Panc1 (cell line): ENCODE measurements at regions not wholly inside any gene's neighbourhood (a gene's known extent, or its start where the extent isn't known, plus 50 kb on each side); places are given as distances from the start of the nearest gene placed in this dataset.

Source experiments
- ATAC-seq: fragments of 200-7000 bp; cut with Tn5 transposase; 2 replicates; pipeline ENCODE4 v1.9.1; 2020; ENCODE audit warnings: mild to moderate bottlenecking, moderate library complexity
- BruUV-seq: library from RNA; stranded (reverse); fragments of 400-500 nt; replicated peaks from 2 replicates; lab custom pipeline; 2021; lab: Mats Ljungman, UMichigan
- CTCF ChIA-PET: fragments of 300-600 bp; sonication (Branson Sonifier 250); formaldehyde crosslinking; loops from one replicate; lab custom pipeline; 2022; ENCODE audit warnings: antibody characterized with exemption; lab: Charles Lee
- POLR2A ChIA-PET: fragments of 300-600 bp; sonication (Branson Sonifier 250); formaldehyde crosslinking; loops from one replicate; lab custom pipeline; 2022; ENCODE audit warnings: antibody characterized with exemption; lab: Charles Lee
- DNase-seq: peaks from one replicate; pipeline ENCODE4 v3.0.0-alpha.2; 2010; ENCODE audit warnings: low read depth, low spot score
- H3K27ac ChIP-seq: 2 replicates; pipeline ENCODE4 v1.5.1; 2011; ENCODE audit warnings: mild to moderate bottlenecking, low read length, inconsistent platforms
- H3K27me3 ChIP-seq: fragments of 200-500 bp; sonication (Bioruptor generic); 2 replicates; pipeline ENCODE4 v1.6.0; 2014; ENCODE audit warnings: low read length, inconsistent platforms; ENCODE audit not compliant: control insufficient read depth, insufficient read depth
- H3K36me3 ChIP-seq: fragments of 200-500 bp; sonication (Bioruptor generic); 2 replicates; pipeline ENCODE4 v1.5.1; 2014; ENCODE audit warnings: inconsistent platforms, mild to moderate bottlenecking, low read length, moderate library complexity; ENCODE audit not compliant: control insufficient read depth, insufficient read depth
- H3K4me1 ChIP-seq: 2 replicates; pipeline ENCODE4 v1.5.1; 2011; ENCODE audit warnings: inconsistent platforms, mild to moderate bottlenecking, low read length, moderate library complexity; ENCODE audit not compliant: control insufficient read depth, insufficient read depth
- H3K4me3 ChIP-seq, 2 experiments: 2 replicates each; pipeline ENCODE4 v1.5.1; 2011 to 2012; ENCODE audit warnings: low read depth in 2 of 2, low read length in 2 of 2, mild to moderate bottlenecking in 2 of 2, inconsistent platforms in 1 of 2, moderate library complexity in 1 of 2
- H3K9me3 ChIP-seq: fragments of 200-500 bp; sonication (Bioruptor generic); 2 replicates; pipeline ENCODE4 v1.5.1; 2014; ENCODE audit warnings: low read depth, mild to moderate bottlenecking, inconsistent platforms, low read length, moderate library complexity; ENCODE audit not compliant: control insufficient read depth, insufficient read depth
- POLR2AphosphoS5 ChIP-seq: IDR thresholded peaks from 2 replicates; pipeline ENCODE4 v1.6.1; 2012; ENCODE audit warnings: mild to moderate bottlenecking, low read depth, low read length, moderate library complexity
- SIN3A ChIP-seq: IDR thresholded peaks from 2 replicates; pipeline ENCODE4 v1.6.1; 2012; ENCODE audit warnings: low read depth, mild to moderate bottlenecking, low read length, moderate library complexity, borderline replicate concordance; ENCODE audit not compliant: insufficient read depth
- TCF7L2 ChIP-seq: IDR thresholded peaks from 2 replicates; pipeline ENCODE4 v1.6.1; 2011; ENCODE audit warnings: mild to moderate bottlenecking, low read depth, low read length, inconsistent platforms
- in situ Hi-C: cut with HindIII; loops from 2 replicates; pipeline ENCODE4 v1.10.0; 2016; ENCODE audit warnings: low sequenced_read_pairs, low pct_unique_long_range_greater_than_20kb
- intact Hi-C: fragments of 100-400 bp; cut with micrococcal nuclease; formaldehyde crosslinking; loops from one replicate; pipeline ENCODE4 v1.10.0; 2022; ENCODE audit not compliant: unreplicated experiment
- TF ChIP-seq, protein P1 (sequence below): fragments of 450-650 bp; IDR thresholded peaks from 2 replicates; pipeline ENCODE4 v1.5.1; 2017; ENCODE audit warnings: mild to moderate bottlenecking
- TF ChIP-seq, protein P2 (sequence below), 2 experiments: IDR thresholded peaks; 2 replicates each; pipeline ENCODE4 v1.6.1; 2011 to 2012; ENCODE audit warnings: low read depth in 2 of 2, control low read depth in 1 of 2, low read length in 1 of 2, mild to moderate bottlenecking in 1 of 2, moderate library complexity in 1 of 2; ENCODE audit not compliant: insufficient read depth in 1 of 2

DNA sequence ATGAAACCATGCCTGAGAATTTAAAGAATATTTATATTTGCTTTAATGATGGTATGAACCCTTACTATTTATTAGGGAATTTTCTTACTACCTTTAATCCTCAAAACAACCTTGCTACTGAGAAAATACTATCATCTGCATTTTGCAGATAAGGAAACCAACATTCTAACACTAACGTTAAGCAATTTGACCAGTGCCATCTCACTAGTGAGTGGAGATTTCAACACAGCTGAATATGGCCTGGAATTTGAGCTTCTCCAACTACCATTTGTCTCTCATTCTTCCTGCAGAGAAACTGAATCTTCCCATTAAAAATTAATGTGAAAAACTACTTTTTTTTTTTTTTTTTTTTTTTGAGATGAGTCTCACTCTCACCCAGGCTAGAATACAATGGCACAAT, 380.9 kb upstream of the SMIM31 start:
- Histone ChIP-seq H3K36me3 (no peaks in the 10 kb centered on the region), H3K4me1 (no peaks in the 10 kb centered on the region), H3K9me3 (no peaks in the 10 kb centered on the region), H3K27ac (no peak overlapping the region), H3K27me3 (no peaks in the 10 kb centered on the region), H3K4me3 (no peak overlapping the region)
- DNase-seq = no peak
- no TSS peak for BruUV-seq
- TF ChIP-seq SIN3A (no peak), POLR2AphosphoS5 (no peak)
- TF ChIP-seq, protein P1, sequence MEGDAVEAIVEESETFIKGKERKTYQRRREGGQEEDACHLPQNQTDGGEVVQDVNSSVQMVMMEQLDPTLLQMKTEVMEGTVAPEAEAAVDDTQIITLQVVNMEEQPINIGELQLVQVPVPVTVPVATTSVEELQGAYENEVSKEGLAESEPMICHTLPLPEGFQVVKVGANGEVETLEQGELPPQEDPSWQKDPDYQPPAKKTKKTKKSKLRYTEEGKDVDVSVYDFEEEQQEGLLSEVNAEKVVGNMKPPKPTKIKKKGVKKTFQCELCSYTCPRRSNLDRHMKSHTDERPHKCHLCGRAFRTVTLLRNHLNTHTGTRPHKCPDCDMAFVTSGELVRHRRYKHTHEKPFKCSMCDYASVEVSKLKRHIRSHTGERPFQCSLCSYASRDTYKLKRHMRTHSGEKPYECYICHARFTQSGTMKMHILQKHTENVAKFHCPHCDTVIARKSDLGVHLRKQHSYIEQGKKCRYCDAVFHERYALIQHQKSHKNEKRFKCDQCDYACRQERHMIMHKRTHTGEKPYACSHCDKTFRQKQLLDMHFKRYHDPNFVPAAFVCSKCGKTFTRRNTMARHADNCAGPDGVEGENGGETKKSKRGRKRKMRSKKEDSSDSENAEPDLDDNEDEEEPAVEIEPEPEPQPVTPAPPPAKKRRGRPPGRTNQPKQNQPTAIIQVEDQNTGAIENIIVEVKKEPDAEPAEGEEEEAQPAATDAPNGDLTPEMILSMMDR = no peak
- TF ChIP-seq, protein P2, sequence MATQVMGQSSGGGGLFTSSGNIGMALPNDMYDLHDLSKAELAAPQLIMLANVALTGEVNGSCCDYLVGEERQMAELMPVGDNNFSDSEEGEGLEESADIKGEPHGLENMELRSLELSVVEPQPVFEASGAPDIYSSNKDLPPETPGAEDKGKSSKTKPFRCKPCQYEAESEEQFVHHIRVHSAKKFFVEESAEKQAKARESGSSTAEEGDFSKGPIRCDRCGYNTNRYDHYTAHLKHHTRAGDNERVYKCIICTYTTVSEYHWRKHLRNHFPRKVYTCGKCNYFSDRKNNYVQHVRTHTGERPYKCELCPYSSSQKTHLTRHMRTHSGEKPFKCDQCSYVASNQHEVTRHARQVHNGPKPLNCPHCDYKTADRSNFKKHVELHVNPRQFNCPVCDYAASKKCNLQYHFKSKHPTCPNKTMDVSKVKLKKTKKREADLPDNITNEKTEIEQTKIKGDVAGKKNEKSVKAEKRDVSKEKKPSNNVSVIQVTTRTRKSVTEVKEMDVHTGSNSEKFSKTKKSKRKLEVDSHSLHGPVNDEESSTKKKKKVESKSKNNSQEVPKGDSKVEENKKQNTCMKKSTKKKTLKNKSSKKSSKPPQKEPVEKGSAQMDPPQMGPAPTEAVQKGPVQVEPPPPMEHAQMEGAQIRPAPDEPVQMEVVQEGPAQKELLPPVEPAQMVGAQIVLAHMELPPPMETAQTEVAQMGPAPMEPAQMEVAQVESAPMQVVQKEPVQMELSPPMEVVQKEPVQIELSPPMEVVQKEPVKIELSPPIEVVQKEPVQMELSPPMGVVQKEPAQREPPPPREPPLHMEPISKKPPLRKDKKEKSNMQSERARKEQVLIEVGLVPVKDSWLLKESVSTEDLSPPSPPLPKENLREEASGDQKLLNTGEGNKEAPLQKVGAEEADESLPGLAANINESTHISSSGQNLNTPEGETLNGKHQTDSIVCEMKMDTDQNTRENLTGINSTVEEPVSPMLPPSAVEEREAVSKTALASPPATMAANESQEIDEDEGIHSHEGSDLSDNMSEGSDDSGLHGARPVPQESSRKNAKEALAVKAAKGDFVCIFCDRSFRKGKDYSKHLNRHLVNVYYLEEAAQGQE (IDR thresholded peaks at IDR 0.05; ENCODE audit: insufficient read depth in 1 of 2, low read depth in 2 of 2, low read length in 1 of 2) = no peak
- ATAC-seq = no peak
- ChIA-PET POLR2A (no interaction called here), CTCF (no interaction called here)
- in situ Hi-C loops = no loop called here
- intact Hi-C loops = no loop called here

DNA sequence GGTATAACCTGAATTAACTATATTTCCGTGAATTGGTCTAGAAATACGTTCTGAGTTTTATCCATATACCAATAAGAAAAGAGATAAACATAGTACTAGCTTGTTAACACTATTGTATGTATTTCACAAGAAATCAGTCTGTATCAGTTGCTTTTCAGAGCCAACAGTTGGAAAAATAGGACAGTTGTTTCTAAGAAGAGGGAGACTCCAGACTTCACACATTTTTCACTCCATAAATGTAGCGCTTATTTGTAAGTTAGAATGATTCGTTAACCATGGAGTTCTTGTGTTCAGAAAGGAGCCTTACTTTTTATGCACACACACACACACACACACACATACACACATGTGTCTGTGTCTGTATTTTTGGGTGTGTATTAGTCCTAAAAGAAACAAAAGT, 376.7 kb upstream of the SMIM31 start:
- POLR2A ChIA-PET = no interaction called here
- Histone ChIP-seq H3K4me1 (no peaks in the 10 kb centered on the region), H3K9me3 (no peaks in the 10 kb centered on the region), H3K36me3 (no peaks in the 10 kb centered on the region), H3K4me3 (no peak overlapping the region), H3K27ac (no peak overlapping the region), H3K27me3 (no peaks in the 10 kb centered on the region)
- CTCF ChIA-PET = no interaction called here
- TF ChIP-seq, protein P2 (IDR thresholded peaks at IDR 0.05; ENCODE audit: insufficient read depth in 1 of 2, low read depth in 2 of 2, low read length in 1 of 2) = no peak
- TF ChIP-seq SIN3A (no peak), POLR2AphosphoS5 (no peak), TCF7L2 (no peak)
- TF ChIP-seq, protein P1 = no peak
- ATAC-seq (no peak), DNase-seq (no peak)
- no TSS peak for BruUV-seq
- intact Hi-C loops (no loop called here), in situ Hi-C loops (no loop called here)
